ENCODE measurements at regions not wholly inside any gene's neighbourhood (a gene's known extent, or its start where the extent isn't known, plus 50 kb on each side); places are given as distances from the start of the nearest gene placed in this dataset.

DNA sequence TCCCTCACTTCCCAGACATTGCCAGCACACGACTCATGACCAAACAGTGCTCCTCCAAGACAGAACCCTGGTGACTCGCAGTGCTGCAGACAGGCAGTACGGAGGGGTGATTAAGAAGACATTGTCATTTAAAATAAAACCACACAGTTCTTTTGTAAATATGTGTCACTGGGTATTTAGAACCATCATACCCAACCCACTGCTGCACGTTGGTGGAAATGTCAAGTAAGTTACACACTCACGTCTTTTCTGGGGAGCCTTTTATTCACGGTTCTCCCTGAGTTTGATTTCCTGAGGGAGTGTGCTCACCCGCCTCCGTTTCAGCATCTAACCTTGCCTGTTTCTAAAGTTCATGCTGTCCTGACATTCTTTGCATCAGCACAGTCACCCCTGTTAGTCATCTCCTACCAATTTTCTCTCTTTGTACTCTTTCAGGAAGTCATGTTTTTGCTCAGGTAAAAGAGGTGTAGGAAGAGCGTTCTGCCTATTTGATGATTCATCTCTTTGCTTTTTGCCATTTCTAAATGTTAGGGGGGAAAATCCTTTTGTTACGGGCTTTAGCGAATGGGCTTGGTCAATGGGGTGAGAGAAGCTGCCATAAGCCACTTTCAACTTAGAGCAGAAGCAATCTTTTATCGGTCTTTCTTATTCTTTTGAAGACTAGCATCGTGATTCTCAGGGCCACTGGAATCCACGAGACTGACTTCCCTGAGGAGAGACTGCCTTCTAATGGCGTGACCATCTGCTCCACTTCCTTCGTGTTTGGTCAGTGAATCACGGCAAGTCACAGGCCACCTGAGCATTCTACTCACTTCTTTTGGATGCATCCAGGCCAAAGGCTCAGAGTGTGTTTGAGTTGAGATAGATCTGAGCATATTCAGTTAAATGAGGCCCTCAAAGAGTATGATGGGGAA lies 512.8 kb upstream of the JARID2 start:
- POLR2A ChIA-PET, result no interaction called here
- no peaks in the 10 kb centered on the region for H3K27me3 Mint-ChIP-seq
- peak overlapping the region; percentile 76 for H3K27ac Mint-ChIP-seq
- no peaks in the 10 kb centered on the region for H3K9me3 Mint-ChIP-seq
- intact Hi-C loops (cut with micrococcal nuclease), result loop anchor here (2.0 to 10.0 kb wide), 4 partner anchors 134 to 1392 kb away; partner anchors contain the start of gene MYLIP
- TF ChIP-seq, protein P1, sequence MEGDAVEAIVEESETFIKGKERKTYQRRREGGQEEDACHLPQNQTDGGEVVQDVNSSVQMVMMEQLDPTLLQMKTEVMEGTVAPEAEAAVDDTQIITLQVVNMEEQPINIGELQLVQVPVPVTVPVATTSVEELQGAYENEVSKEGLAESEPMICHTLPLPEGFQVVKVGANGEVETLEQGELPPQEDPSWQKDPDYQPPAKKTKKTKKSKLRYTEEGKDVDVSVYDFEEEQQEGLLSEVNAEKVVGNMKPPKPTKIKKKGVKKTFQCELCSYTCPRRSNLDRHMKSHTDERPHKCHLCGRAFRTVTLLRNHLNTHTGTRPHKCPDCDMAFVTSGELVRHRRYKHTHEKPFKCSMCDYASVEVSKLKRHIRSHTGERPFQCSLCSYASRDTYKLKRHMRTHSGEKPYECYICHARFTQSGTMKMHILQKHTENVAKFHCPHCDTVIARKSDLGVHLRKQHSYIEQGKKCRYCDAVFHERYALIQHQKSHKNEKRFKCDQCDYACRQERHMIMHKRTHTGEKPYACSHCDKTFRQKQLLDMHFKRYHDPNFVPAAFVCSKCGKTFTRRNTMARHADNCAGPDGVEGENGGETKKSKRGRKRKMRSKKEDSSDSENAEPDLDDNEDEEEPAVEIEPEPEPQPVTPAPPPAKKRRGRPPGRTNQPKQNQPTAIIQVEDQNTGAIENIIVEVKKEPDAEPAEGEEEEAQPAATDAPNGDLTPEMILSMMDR (IDR thresholded peaks at IDR 0.05), result no peak
- H3K36me3 Mint-ChIP-seq (ENCODE audit: low read depth), result no peaks in the 10 kb centered on the region
- peak; percentile 25 for ATAC-seq (ENCODE audit: low read depth)
- DNase-seq, result no peak
- CTCF ChIA-PET, result no interaction called here
- H3K4me3 Mint-ChIP-seq, result peak overlapping the region; percentile 11
- peaks cover 99% of the 10 kb centered on the region for H3K4me1 Mint-ChIP-seq

GRCh38 chr6:14734052-14734415 lies 511.8 kb upstream of the JARID2 start:
- H3K36me3 Mint-ChIP-seq (ENCODE audit: low read depth), result no peaks in the 10 kb centered on the region
- intact Hi-C loops (cut with micrococcal nuclease), result loop anchor here (1.0 to 10.0 kb wide), 9 partner anchors 15 to 1391 kb away; partner anchors contain the start of gene MYLIP
- peak overlapping the region; percentile 5 for H3K4me3 Mint-ChIP-seq
- DNase-seq (no peak), ATAC-seq (ENCODE audit: low read depth) (no peak)
- TF ChIP-seq, protein P1 (IDR thresholded peaks at IDR 0.05), result no peak
- H3K27me3 Mint-ChIP-seq, result no peaks in the 10 kb centered on the region
- H3K9me3 Mint-ChIP-seq, result no peaks in the 10 kb centered on the region
- H3K27ac Mint-ChIP-seq, result peak overlapping the region; percentile 76
- ChIA-PET POLR2A (interaction anchor here (1.0 to 1.3 kb wide), 2 partner anchors 13 to 36 kb away, joined by 3 read pairs; no protein-coding TSS in a partner anchor), CTCF (no interaction called here)
- peaks cover 99% of the 10 kb centered on the region for H3K4me1 Mint-ChIP-seq

DNA sequence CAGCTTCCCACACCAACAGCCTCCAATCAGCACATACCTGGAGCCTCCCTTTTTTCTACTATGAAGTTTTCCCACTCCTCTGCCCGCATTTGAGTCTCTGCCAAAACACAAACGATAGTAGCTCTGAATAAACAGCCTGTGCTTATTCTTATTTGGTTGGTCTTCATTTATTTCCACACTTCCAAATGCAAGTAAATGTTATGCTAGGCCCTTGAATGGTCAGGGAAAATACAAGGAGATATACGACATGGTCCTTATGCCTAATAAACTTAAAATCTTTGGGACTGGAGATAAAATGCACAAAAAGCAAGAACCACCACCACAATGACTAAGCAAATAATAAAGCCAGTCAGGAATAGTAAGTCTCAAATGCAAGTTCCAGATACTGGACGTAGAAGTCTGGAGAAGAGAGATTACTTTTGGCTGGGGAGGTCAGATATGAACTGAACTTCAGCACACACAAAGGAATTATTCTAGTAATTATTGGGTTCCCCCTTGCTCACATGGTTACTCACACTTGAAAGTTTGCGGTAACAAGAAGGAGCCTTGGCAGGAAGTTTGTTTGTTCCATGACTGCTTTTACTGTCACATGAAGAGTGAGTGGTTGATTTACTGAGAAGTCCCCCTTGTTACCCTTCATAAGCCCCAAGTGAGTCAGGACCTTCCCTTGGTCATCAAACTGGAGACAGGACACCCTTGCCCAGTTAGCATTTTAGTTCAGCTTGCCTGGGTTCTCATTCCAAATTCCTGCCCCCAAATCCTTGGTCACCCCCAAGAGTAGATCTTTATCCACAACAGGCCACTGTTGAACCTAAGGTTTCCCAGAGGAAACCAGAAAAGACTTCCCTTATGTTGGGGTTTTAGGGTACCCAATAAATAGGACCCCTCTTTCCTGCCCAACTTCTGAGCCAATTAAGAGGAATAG lies 511.2 kb upstream of the JARID2 start:
- TF ChIP-seq, protein P1 (IDR thresholded peaks at IDR 0.05), result no peak
- CTCF ChIA-PET, result no interaction called here
- H3K4me3 Mint-ChIP-seq, result peak overlapping the region; percentile 71
- DNase-seq (no peak), ATAC-seq (ENCODE audit: low read depth) (peak; percentile 81)
- H3K9me3 Mint-ChIP-seq, result no peaks in the 10 kb centered on the region
- POLR2A ChIA-PET, result interaction anchor here (1.0 to 1.3 kb wide), 2 partner anchors 12 to 35 kb away, joined by 3 read pairs; no protein-coding TSS in a partner anchor
- H3K4me1 Mint-ChIP-seq, result peaks cover 99% of the 10 kb centered on the region
- peak overlapping the region; percentile 76 for H3K27ac Mint-ChIP-seq
- H3K36me3 Mint-ChIP-seq (ENCODE audit: low read depth), result no peaks in the 10 kb centered on the region
- H3K27me3 Mint-ChIP-seq, result no peaks in the 10 kb centered on the region
- intact Hi-C loops (cut with micrococcal nuclease), result loop anchor here (1.0 to 10.0 kb wide), 9 partner anchors 15 to 1390 kb away; partner anchors contain the start of gene MYLIP

DNA sequence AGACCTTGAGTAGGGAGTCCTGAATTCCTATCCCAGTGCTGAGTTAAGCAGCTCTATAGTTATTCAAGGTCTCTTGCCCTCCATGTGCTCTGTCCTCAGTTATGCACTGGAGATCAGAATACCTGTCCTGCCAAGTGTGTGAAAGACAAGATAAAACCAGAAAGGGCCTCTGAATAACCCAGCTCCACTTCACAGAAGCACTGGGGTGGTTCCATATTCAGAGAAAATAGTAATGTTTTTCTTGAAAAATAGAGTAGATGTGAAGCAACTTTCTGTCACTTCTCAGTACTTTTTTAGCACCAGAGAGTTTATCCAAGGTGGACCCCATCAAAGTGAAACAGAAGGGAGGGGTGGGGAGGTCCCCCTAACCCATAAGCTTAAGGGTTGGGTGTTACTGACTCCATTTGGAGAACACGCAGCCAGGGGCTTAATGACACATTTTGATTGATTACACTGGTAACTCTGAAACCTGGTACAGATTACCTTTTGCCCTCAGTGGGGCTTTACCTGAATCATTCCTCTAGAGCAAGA lies 509.8 kb upstream of the JARID2 start:
- TF ChIP-seq, protein P1 (IDR thresholded peaks at IDR 0.05), result no peak
- ChIA-PET POLR2A (interaction anchor here (0.6 to 1.0 kb wide), 3 partner anchors 8 to 707 kb away, joined by 3 to 6 read pairs (median 5); no protein-coding TSS in a partner anchor), CTCF (no interaction called here)
- Mint-ChIP-seq H3K27me3 (no peaks in the 10 kb centered on the region), H3K36me3 (ENCODE audit: low read depth) (no peaks in the 10 kb centered on the region), H3K9me3 (no peaks in the 10 kb centered on the region), H3K4me3 (peak overlapping the region; percentile 32), H3K4me1 (peaks cover 91% of the 10 kb centered on the region), H3K27ac (peak overlapping the region; percentile 76)
- DNase-seq, result no peak
- intact Hi-C loops (cut with micrococcal nuclease), result loop anchor here (2.0 to 10.0 kb wide), 4 partner anchors 97 to 1389 kb away; partner anchors contain the start of gene MYLIP
- no peak for ATAC-seq (ENCODE audit: low read depth)

Measured in activated B cell treated with CpG ODN at 0.5 μM for 24 hours (primary cell).